Transverse colon (tissue), 4 donors: ENCODE measurements at regions not wholly inside any gene's neighbourhood (a gene's known extent, or its start where the extent isn't known, plus 50 kb on each side); places are given as distances from the start of the nearest gene placed in this dataset.

Source experiments
- CTCF ChIP-seq, 5 experiments: fragments of 200-600 bp in 3 of 5; fragments of 450-650 bp in 2 of 5; sonication (generic) in 3 of 5; IDR thresholded peaks; 1 replicate in 2 of 5; 2 replicates in 3 of 5; pipeline ENCODE4 v1.5.1; 2016 to 2017; ENCODE audit warnings: antibody characterized with exemption in 5 of 5, inconsistent platforms in 3 of 5, mild to moderate bottlenecking in 2 of 5, moderate library complexity in 1 of 5
- EP300 ChIP-seq: sonication (generic); formaldehyde crosslinking; IDR thresholded peaks from one replicate; pipeline ENCODE4 v1.6.1; 2017; ENCODE audit warnings: antibody characterized with exemption, low read depth
- POLR2A ChIP-seq: fragments of 450-650 bp; IDR thresholded peaks from one replicate; pipeline ENCODE4 v1.6.1; 2016; ENCODE audit warnings: antibody characterized with exemption, mild to moderate bottlenecking, moderate library complexity
- POLR2AphosphoS5 ChIP-seq, 3 donors: sonication (generic); formaldehyde crosslinking; IDR thresholded peaks; one replicate each; pipeline ENCODE4 v1.6.1; 2016; ENCODE audit warnings: antibody characterized with exemption in 3 of 3

GRCh38 chr10:126798649-126799048, 106.6 kb upstream of the DOCK1 start:
- no peak for TF ChIP-seq POLR2A
- no peak for TF ChIP-seq CTCF (IDR thresholded peaks at IDR 0.05)
- no peak for TF ChIP-seq POLR2AphosphoS5 (IDR thresholded peaks at IDR 0.05)
- no peak for TF ChIP-seq EP300
